ENCODE measurements at regions not wholly inside any gene's neighbourhood (a gene's known extent, or its start where the extent isn't known, plus 50 kb on each side); places are given as distances from the start of the nearest gene placed in this dataset.

DNA sequence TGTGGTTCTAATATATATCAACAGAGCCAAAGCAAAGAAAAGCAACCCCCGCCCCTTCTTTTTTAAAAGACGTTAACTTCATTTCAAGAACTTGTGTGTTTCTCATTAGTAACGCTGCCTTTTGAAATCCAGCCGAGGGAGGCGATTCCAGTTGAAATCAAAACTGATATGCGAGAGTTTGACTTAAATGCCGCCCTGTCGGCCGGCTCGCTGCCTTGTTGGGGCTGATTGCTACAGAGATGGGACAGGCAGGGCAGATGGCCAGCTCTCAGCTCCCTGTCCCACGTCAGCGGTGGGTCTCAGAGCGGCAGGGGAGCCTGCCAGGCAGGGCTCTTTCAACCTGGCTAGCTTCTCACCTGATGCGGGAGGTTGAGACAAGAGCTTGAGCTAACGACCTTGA lies 51.9 kb upstream of the ALX4 start:
- intact Hi-C loops (cut with DNase I) = no loop called here
- Histone ChIP-seq H3K36me3 (no peaks in the 10 kb centered on the region), H3K4me3 (no peak overlapping the region), H3K27me3 (no peaks in the 10 kb centered on the region), H3K4me1 (no peaks in the 10 kb centered on the region), H3K9me3 (peaks cover 0 to 3% of the 10 kb centered on the region in 2 donors), H3K27ac (no peak overlapping the region)
- no peak for DNase-seq (ENCODE audit: low spot score in 2 of 2)
- TF ChIP-seq, protein P1, sequence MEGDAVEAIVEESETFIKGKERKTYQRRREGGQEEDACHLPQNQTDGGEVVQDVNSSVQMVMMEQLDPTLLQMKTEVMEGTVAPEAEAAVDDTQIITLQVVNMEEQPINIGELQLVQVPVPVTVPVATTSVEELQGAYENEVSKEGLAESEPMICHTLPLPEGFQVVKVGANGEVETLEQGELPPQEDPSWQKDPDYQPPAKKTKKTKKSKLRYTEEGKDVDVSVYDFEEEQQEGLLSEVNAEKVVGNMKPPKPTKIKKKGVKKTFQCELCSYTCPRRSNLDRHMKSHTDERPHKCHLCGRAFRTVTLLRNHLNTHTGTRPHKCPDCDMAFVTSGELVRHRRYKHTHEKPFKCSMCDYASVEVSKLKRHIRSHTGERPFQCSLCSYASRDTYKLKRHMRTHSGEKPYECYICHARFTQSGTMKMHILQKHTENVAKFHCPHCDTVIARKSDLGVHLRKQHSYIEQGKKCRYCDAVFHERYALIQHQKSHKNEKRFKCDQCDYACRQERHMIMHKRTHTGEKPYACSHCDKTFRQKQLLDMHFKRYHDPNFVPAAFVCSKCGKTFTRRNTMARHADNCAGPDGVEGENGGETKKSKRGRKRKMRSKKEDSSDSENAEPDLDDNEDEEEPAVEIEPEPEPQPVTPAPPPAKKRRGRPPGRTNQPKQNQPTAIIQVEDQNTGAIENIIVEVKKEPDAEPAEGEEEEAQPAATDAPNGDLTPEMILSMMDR (IDR thresholded peaks at IDR 0.05) = no peak

DNA sequence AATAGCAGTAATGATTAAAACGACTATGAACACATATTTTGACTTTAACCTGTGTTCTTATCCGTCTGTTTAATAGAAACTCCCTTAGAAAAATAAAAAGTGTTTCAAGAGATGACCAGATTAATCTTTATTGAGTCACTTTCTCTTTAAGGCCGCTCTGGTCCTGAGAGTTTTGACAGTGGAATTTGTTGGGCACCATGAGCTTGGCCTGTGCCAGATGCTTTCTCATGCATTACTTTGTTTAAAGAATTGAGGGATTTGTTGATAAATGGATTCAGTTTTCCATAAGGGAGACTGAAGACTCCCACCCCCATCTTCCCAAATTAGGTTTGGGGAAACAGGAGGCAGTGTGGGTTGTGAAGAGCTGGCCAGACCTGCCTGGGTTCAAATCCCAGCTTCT lies 53.2 kb upstream of the ALX4 start:
- H3K27ac ChIP-seq = no peak overlapping the region
- no peak overlapping the region for H3K4me3 ChIP-seq
- TF ChIP-seq, protein P1 (IDR thresholded peaks at IDR 0.05) = no peak
- H3K36me3 ChIP-seq = no peaks in the 10 kb centered on the region
- peaks cover 0 to 3% of the 10 kb centered on the region in 2 donors for H3K9me3 ChIP-seq
- no peaks in the 10 kb centered on the region for H3K4me1 ChIP-seq
- no peak for DNase-seq (ENCODE audit: low spot score in 2 of 2)
- intact Hi-C loops (cut with DNase I) = no loop called here
- no peaks in the 10 kb centered on the region for H3K27me3 ChIP-seq

DNA sequence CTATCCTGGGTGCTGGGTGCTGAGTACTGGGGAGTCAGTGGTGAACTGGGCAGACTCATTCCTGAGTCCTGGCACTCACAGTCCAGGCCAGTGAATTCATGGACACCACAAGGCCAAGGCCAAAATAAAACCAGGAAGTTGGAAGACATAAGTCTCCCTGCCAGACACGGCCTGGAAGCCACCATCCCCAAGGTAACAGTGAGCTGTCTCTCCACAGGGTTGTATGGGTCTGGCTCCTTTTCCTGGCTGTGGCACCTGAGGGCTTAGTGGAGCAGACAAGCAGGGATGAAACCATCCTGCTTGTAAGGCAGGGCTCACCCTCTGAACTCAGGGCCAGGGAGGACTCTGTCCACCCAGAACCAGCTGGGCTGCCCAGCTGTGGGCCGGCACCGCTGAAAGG lies 54.7 kb upstream of the ALX4 start:
- Histone ChIP-seq H3K4me1 (no peaks in the 10 kb centered on the region), H3K4me3 (no peak overlapping the region), H3K36me3 (no peaks in the 10 kb centered on the region), H3K27me3 (no peaks in the 10 kb centered on the region), H3K9me3 (peaks cover 0 to 3% of the 10 kb centered on the region in 2 donors), H3K27ac (no peak overlapping the region)
- intact Hi-C loops (cut with DNase I) = no loop called here
- DNase-seq (ENCODE audit: low spot score in 2 of 2) = no peak
- TF ChIP-seq, protein P1 (IDR thresholded peaks at IDR 0.05) = no peak

DNA sequence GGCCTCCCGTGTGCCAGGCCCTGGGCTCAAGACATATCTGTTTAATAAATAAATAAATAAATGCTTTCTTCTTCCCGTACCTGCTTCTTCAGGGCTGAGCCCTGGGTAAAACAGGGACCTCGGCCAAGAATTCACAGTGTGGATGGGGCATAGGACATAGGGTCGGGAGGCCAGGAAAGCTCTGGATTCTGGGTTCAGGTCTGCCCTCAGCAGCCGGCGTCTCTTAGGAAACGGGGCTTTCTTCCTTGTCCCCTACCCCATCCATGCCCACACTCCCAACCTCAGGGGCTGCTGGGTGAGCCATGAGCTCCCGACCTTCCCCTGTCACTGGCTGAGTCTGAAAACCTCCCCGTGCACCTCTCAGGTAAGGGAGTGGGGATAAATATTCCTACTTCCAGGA lies 55.7 kb upstream of the ALX4 start:
- H3K27me3 ChIP-seq = no peaks in the 10 kb centered on the region
- no peak for DNase-seq (ENCODE audit: low spot score in 2 of 2)
- H3K4me3 ChIP-seq = no peak overlapping the region
- no peaks in the 10 kb centered on the region for H3K36me3 ChIP-seq
- H3K4me1 ChIP-seq = no peaks in the 10 kb centered on the region
- peaks cover 0 to 3% of the 10 kb centered on the region in 2 donors for H3K9me3 ChIP-seq
- H3K27ac ChIP-seq = no peak overlapping the region
- TF ChIP-seq, protein P1 (IDR thresholded peaks at IDR 0.05) = no peak
- intact Hi-C loops (cut with DNase I) = no loop called here

DNA sequence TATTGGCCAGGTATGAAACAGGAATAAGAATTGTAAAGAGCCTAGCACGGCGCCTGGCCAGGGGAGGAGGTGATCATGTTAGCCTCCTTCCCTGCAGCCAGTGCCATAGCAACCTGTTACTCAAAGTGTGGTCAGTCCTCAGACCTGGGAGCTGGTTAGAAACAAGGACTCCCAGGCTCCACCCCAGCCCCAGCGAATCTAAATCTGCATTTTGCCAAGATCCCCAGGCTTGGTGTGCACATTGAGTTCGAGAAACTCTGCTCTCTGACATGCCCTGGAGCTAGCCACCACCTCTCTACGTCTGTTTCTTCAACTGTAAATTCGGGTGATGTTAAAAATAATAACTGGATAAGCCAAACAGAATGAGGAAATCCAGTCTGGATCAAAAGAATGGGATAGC lies 56.1 kb upstream of the ALX4 start:
- DNase-seq (ENCODE audit: low spot score in 2 of 2) = no peak
- peaks cover 0 to 3% of the 10 kb centered on the region in 2 donors for H3K9me3 ChIP-seq
- no peak overlapping the region for H3K27ac ChIP-seq
- H3K4me1 ChIP-seq = no peaks in the 10 kb centered on the region
- H3K4me3 ChIP-seq = no peak overlapping the region
- H3K27me3 ChIP-seq = no peaks in the 10 kb centered on the region
- TF ChIP-seq, protein P1 (IDR thresholded peaks at IDR 0.05) = no peak
- intact Hi-C loops (cut with DNase I) = no loop called here
- H3K36me3 ChIP-seq = no peaks in the 10 kb centered on the region

DNA sequence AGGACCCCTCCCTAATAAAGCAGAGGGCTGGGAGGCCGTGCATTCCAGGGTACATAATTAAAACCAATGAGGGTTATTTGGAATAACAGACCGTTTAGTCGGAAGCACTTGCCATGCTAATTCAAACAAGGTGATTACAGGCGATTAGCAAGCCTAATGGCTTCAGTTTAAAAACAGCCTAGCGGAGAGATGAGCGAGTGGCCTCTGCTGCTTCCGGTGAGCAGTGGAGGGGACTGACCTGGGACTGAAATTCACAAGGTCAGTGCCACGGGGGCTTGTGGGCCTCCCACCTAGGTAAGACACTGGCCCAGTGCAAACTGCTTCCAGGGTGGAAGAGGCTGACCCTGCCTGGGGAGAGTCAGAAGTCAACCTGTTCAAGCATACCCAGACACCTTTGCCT lies 56.8 kb upstream of the ALX4 start:
- Histone ChIP-seq H3K27me3 (no peaks in the 10 kb centered on the region), H3K27ac (no peak overlapping the region)

More for the DNA sequence above, 56.8 kb upstream of the ALX4 start:
- Histone ChIP-seq H3K4me1 (no peaks in the 10 kb centered on the region), H3K9me3 (peaks cover 0 to 3% of the 10 kb centered on the region in 2 donors), H3K36me3 (no peaks in the 10 kb centered on the region), H3K4me3 (no peak overlapping the region)
- no peak for DNase-seq (ENCODE audit: low spot score in 2 of 2)
- TF ChIP-seq, protein P1 (IDR thresholded peaks at IDR 0.05) = no peak
- intact Hi-C loops (cut with DNase I) = no loop called here

All from ascending aorta (tissue), 2 donors.